NCI-H2029 treated with DMSO at 0.1 percent for 48 hours (cell line): ENCODE measurements at regions not wholly inside any gene's neighbourhood (a gene's known extent, or its start where the extent isn't known, plus 50 kb on each side); places are given as distances from the start of the nearest gene placed in this dataset.

Source experiments
- DNase-seq: peaks from one replicate; lab custom pipeline; 2025; lab: John Stamatoyannopoulos, UW

DNA sequence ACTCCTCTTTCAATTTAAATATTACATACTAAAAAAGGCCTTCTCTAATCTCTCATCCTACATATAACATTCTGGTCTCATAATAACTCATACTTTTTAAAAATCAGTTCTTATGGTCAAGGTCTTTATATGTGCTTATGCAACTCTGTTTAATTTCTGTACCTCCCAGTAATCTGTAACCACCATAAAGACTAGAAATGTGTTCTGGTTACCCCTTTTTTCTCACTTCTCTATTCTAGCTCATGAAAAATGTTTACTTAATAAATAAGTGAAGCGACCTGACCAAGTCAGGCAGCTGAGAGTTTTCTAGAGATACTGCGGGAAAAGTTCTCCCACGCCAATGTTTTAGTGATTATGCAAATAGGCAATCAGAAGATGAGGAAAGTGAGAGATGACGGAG lies 548.8 kb upstream of the FAM241A start:
- no peak for DNase-seq

DNA sequence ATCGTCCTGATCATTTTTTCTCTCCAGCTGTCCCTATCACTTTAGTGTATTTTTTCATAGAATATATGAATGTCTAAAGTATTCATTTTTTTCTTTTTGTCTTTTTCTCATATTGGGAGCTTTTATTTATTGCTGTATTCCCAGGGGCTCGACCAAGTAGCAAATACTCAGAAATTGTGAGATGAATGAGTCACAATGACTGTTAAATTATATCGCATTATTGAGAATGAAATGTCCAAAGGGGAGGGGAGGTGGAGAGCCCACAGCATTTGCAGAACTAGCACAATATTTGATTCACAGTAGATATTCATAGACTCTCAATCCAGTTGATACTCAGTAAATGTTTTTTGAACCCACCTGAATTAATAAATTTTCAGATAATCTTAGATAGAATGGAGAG lies 543.6 kb upstream of the FAM241A start:
- DNase-seq = no peak

DNA sequence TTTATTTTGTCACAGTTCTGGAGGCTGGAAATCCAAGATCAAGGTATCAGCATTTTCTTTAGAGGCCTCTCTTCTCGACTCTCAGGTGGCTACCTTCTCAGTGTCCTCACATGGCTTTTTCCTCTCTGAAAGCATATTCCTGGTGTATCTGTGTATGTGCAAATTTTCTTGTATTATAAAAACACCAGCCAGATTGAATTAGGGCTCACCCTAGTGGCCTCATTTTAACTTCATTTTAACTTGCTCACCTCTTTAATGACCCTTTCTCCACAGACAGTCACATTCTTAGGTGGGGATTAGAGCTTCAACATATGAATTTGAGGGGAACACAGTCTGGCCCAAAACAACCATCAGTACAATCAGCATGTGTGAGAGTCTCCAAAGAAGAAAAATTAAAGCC lies 542.4 kb upstream of the FAM241A start:
- DNase-seq = no peak

DNA sequence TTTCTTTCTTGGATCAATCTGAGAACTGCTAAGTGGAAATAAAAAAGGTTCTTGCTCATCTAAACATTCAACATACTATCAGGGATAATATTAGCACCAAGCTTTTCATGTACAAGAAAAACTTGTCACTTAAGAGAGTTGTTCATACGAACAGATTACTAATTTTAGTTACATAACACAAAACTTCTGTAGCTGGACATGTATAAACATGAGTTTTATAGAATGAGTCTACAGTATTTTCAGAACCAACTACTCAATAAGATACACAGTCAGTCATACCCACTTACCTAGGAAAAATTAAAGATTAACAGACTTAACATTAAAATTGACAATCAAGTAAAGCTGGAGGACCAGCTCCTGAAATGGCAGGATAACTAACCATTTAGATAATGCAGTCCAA lies 540.1 kb upstream of the FAM241A start:
- no peak for DNase-seq

DNA sequence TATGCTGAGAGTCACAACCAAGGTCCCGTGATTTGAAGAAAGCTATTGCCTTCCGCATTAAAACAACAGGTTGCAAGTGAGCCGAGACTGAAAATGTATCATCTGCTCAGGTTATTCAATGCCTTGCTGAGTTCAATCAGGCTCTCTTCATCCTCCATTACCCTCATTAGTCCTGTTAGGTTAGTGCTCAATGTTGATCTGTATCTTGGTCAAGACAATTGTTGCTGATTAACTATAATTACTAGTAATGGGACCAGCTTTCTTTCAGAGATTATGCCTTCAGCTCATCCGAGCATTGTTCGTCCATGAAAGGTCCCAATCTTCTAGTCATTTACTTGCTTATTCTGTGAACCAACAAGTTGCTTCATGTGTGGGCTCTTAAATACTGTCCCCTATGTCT lies 534.6 kb upstream of the FAM241A start:
- DNase-seq = no peak

DNA sequence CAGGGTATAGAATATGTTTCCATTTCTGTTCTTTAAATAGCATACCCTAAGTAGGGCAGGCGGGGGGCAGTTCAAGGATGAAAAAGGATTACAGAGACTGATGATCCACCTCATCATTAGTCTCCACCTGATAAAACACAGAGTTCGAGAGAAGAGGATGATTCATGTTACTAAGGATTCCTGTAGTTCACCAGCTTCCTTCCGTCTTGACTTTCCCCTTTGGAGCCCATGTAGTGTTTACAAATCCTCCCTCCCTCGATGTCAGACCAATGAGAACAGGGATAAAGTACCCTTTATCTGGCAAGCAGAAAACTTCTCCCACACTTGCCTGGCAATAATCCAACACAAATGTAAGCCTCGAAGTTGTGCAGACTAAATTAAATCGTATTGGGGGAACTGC lies 526.3 kb upstream of the FAM241A start:
- no peak for DNase-seq

DNA sequence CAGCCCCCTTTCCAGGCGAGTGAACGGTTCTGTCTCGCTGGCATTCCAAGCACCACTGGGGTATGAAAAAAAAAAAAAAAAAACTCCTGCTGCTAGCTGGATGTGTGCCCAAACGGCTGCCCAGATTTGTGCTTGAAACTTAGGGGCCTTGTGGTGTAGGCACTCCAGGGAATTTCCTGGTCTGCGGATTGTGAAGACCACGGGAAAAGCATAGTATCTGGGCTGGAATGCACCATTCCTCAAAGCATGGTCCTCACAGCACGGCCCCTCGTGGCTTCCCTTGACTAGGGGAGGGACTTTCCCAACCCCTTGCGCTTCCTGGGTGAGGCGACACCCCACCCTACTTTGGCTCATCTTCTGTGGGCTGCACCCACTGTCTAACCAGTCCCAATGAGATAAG lies 516.8 kb upstream of the FAM241A start:
- DNase-seq = no peak

DNA sequence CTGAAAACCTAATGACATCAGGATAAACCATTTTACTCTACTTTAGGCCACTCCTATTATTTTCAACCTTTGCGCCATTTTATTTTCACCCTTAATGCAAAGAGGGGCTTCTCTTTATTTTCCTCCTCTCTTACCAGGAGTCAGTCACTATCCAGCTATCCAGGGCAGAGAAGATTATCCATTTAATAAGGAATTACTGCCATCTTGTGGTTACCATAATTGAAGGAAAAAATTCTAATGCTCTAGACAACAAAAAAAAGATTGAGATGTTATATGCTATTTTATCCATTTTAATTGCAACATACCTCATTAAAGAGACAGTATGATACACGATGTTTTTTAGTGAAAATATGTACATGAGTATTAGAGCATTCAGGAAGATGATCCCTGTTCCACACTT lies 514.5 kb upstream of the FAM241A start:
- no peak for DNase-seq

DNA sequence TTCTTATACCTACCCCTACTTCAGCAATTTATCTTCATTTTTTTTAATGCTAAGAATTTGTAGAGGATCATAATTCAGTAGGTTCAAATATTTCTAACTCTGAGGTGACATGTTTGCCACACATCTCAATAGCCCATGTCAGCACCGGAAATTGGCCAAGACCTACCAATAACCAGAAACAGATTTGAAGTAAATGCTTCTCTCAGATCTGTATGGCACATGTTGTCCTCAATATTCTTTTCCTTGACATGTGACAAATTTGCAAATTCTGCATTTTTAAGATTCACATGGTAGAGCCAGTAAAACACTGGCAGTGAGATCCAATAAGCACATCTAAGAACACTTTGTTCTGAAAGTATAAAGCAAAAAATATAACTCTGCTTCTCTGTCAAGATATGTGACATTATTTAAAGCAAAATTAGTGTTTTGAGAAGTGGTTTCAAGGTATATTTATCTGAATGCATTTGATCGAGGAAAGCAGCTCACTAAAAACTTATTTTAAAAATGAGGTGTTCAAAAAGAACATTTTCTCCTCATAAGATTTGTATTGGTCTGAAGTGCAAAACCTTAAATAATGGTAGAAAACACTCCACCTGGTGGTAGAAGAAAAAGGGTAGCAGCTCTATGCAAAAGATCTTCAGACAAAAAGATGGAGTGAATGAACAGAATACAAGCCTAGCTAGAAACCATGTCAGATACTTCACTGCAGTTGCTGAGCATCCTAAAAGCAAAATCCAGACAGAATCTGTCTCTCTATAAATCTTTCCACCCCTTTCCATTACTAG lies 513.8 kb upstream of the FAM241A start:
- no peak for DNase-seq

DNA sequence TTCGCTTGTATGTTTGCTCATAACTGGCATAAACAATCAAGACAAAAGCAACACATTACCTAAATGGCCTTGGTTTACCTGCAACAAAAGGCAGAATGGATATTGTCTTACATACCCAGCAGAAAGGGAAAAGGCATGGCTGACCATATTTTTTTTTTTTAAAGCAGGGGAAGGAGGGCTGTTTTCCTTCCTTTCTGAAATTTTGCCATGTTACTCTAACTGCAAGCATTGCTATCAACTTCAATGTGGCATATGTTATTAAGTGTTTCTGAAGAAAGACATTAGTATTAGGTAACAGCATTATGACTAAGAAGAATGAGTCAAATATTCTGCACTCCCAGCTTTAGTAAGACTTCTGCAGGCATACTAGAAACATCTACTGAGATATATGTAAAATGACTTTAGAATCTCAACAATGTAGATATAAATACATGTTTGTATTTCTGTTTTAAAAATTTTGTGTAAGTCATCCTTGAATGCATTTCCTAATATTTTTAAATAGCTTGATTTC lies 512.6 kb upstream of the FAM241A start:
- no peak for DNase-seq

DNA sequence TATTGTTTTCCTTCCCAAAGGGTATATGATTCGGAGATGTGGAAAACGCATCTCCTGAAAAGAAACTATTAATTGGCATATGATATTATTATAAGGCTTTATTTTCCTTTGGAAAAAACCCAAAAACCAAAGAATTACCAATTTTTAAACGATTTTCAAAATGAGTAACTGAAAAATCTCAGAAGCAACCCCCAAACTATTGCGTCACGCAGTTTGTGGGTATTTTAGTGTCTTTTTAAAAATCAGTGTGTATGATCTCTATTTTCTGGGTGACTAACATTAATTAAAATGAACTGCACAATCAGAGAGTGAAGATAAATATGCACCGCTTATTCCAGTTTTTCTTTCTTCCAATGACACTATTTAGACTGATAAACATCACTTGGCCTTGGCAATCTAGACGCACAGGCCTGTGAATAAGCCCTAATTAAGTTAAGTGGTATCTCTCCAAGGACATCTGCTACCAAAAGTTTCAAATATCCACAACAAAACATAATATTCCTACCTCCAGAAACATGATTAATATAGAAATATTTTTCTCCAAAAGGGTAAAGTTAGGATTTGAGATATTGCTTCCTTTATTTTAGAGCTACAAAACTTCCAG lies 511.5 kb upstream of the FAM241A start:
- DNase-seq = no peak

DNA sequence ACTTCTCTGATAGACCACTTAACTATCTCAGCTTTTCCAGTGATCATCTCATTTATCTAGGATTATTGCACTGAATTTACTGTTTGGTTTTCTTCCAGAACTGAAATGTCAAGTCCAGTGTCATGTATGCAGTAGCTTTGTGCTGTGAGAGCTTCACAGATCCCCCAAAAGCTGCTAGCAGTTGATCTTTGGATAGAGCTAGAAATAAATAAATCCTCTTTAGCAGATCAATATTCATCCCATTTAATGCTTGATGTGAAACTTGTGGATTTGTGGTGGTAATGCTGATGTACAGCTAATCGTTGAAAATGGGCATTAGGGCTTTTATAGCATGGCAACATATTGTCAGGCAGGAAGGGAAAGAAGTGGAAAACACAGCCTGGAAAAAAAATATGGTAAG lies 509.6 kb upstream of the FAM241A start:
- DNase-seq = no peak

DNA sequence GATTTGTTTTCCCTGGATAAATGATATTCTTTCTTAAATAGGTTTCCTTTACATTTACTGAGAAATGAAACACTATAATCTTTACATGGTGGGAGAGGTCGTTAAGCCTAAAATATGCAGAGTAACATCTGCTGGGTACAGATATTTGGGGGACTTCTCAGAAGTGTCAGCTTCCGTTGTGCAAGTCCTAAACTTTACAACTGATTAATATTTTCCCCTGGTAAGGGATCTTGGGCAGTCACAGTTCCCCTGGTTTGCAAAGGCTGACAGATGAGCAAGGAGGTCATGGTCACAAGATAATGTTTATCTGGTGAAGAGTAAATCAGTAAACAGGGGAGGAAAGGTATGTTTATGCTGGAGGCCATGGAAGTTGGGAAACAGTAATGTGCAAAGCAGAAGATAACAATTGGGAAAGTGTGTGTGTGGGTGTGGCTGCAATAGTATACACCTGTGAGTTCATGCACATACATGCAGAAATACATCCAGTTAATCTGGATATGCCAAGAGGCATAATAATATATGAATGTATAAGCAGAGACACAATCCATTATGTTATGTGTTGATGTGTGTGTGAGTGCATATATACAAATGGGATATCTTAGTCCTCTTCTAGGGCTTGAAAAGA lies 508.2 kb upstream of the FAM241A start:
- no peak for DNase-seq

DNA sequence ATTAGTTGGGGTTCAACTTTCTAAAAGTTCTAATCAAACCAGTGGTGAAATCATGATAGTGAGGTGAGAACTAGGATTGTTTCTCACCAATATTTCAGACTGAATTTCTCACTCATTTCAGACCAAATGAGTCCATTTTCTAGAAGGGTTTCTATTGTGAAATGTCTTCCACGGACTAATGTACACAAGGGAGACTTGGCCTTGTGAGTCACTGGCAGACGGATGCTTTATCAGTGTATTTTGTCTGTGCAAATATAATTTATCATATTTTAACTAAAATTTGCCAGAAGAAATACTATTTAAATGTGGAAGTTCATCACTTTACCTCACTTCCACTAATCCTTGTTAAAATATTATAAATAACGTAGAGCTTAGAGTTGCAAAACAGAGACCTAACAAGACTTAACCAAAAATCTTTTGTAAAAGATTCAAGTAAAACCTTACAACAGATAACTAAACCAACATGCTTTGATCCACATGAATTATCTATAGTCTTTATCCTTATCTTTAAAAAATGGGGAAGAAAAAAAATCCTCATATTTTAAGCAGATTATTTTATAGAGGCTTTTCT lies 506.0 kb upstream of the FAM241A start:
- DNase-seq = no peak

DNA sequence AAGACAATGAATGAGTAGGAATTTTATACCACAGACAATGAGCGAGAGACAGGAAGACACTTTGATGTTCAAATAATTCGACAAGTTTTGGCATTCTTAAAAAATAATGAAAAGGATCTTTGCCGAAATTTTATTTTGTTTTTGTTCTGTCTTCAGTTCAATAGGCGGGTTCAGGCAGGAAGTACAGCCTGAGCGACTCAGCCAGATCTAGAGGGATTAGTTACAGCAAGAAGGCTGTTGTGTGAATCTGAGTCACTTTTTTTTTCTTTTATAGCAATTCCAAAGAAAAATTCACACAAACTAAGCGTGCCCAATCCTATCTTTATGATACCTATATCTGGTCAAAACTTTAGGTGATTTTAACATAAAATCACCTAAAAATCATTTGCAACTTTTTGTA lies 505.4 kb upstream of the FAM241A start:
- DNase-seq = no peak

DNA sequence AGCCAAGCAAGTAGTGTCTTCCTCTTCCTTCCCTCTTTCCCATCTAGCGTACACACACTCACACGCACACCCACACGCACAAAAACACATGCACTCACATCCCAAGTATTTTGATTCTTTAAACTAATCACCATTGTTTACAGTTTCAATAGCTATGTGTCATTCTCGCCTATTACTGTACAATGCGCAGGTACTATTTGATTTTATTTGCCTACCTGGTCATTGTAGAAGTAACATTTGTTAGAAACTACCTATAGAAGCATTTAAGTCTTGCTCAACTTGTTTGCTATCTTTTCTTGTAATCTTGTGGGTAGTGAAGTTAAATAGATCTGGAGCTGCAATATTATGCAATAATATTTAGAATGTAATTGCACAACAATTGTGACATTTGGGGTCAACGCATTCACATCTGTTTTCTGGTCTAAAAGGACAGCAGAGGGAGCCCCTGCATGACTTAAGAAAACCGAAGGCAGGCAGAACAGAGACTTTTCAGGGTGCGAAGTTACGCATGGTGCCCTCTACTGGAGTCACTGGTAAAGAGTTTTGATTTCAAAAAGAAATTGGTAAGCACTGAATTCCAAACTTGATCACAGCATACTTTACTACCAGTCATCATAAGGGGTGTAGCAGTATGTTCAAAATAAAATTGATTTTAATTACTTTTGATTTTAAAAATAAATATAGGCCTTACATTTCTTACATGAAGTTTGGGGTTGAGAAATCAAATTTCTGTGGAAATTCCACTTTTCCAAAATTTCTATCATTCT lies 503.3 kb upstream of the FAM241A start:
- DNase-seq = no peak

DNA sequence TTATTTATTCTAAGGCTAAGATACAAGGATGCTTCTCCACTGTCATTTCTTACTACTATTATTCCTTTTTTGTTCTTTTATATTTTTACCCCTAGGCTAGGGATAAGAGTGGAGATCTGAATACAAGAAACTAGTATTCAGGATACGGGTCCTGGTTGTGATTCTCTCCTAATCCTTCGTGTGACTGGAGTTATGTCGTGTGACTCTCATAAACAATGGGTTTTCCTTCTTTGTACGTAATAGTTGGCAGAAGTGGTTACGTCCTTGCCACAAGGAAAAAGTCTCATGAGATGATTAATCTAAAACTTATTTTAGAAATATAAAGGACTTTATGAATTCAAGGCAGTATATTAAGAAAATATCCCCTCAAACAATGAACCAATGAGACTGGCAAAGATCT lies 497.2 kb upstream of the FAM241A start:
- DNase-seq = no peak

DNA sequence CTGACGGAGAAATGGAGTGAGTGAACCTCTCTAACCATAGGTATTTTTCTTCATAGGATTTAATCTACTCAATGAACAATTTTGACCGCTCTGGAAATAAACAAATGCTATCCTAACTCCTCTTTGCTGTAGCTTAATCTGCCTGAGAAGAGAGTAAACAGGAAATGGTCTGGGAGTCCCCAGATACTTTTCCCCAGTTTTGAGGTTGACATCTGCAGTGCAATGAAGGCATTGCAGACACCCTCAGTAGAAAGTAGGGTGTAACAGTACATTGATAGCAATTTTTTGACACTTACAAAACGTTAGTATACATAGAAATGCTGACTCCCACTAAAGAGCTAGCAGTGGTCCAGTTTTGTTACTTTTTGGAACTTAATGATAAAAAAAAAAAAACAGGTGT lies 495.9 kb upstream of the FAM241A start:
- no peak for DNase-seq

DNA sequence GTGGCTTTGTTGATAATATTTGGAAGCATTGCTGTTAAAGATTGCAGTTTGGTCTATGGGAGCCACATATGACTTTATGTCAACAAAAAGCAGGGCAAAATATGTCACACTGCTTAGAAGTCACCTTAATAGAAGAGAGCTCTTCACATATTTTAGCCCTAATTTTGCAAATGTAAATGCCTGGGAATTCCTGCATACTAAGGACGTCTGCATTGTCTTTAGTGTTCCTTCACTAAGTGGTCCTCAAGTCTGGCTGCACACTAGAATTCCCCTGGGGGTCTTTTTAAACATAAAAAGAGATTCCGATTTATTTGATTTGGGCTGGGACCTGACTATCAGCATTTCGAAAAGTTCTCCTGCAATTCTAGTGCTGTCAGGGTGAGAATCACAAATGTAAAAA lies 495.1 kb upstream of the FAM241A start:
- no peak for DNase-seq

DNA sequence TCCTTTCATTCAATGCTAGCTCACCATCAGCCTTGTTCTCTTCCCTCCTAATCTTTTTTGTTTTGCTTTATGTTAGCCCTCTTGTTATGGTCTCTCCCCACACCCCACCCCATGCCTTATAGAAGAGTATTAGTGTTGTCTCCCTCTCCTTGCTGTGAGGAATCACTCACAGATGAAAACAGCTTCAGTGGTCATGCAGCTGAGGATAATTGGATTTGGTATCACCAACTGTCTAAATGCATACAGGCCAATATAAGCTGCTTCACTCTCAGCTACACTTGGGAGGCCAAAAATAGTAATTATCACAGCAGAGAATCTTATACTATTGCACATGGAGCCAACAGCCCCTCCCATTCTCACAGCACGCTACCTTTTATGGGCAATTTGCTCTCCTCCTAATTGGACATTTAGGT lies 494.6 kb upstream of the FAM241A start:
- DNase-seq = no peak

DNA sequence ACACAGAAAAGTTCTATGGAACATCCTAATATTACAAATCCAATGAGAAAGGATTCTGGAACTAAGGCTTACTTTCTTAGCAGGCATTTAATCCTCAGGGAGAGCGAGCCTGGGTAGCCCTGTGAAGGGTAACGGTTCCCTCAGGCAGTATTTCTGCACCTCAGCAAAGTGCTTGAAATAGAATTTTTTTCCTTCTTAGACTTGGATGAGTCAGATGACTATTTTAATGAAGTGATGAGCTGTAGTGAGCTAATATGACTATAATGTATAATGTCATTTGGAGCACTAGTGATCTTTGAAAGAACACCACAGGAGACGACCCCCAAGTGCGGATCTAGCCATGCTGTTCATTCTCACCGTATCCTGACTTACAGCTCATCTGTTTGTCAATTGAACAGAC lies 493.0 kb upstream of the FAM241A start:
- no peak for DNase-seq

DNA sequence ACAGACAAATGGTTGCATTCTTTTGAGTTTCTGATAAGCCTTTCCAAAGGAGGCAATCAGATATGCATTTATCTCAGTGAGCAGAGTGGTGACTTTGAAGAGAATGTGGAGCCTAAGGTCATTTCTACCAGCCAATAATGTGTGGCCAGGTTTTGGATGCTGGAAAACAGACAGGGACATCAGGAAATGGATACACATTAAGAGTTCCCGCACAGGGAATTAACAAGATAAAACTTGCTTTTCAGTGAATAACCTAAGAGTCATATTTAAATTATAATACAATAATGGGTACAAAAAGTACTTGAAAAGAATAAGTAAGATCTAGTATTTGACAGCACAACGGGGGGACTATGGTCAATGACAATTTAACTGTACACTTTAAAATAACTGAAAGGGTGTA lies 492.3 kb upstream of the FAM241A start:
- DNase-seq = no peak
